ENCODE measurements at regions not wholly inside any gene's neighbourhood (a gene's known extent, or its start where the extent isn't known, plus 50 kb on each side); places are given as distances from the start of the nearest gene placed in this dataset.
"Not testable (repeated sequence)": the region's sequence is repeated elsewhere in the genome, so short reads cannot be mapped to it uniquely, and the experiment has no call there.

DNA sequence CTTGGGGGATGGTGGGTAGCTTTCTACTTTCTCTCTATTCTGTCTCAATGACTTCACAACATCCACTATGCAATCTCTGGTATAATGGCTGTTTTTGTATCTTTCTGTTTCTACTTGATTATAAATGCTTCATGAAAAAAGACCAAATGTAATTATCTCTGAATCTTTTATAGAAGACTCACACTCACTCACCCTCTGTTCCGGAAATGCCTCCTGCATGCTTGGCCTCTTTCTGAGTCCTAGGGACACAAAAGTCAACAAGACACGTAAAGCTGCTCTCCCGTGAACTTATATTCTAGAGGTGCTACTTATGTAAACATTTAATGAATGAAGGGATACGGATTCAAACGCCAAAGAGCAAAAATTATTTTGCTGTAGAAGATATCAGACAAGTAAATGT, 502.2 kb upstream of the SOX11 start:
- no peak for DNase-seq (ENCODE audit: low read depth in 2 of 3, low spot score in 2 of 3)

GRCh38 chr2:5195636-5196035, 496.5 kb upstream of the SOX11 start:
- no peak for DNase-seq (ENCODE audit: low read depth in 2 of 3, low spot score in 2 of 3)

DNA sequence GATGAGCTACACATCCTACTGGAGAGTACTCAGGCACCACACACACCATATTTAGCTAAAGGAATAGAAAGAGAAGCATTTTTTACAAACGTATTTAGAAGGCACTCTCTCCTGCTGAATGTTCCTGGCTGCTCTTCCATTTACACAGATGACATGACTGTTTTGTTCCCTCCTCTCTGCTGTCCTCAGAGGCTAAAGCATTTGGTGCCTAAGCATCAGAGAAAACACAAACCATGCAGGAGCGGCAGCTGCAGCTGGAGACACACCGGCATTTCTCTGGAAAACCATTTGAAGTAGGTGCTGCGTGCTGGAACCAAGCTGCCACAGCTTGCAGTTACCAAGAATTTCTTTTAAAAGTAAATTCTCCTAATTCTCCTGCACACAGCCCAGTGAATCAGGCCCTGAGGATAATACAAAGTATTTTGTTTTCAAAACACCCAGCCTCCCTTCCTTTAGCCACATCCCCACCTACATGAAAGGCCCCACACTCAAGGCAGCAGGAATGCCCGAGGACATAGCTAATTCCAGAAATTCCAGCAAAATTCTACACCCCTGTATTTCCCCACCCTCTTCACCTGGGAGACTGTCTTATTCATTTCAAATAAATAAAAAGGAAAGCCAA, 488.9 kb upstream of the SOX11 start:
- DNase-seq (ENCODE audit: low read depth in 2 of 3, low spot score in 2 of 3), result no peak

DNA sequence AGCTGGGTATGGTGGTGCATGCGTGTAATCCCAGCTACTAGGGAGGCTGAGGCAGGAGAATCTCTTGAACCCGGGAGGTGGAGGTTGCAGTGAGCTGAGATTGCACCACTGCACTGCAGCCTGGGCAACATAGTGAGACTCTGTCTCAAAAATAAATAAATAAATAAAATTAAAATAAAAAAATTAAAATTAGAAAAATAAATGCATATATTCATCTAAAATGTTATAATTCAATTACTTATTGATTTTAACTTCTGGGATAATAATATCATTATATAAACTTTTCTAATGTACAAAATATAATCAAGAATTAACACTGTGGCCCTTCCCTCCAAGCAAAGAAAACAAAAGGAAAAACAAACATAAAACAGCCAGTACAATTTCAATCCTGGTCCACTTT, 485.4 kb upstream of the SOX11 start:
- DNase-seq (ENCODE audit: low read depth in 2 of 3, low spot score in 2 of 3), result not testable (repeated sequence)

- DNase-seq (ENCODE audit: low read depth in 2 of 3, low spot score in 2 of 3), result no peak
Observed at GRCh38 chr2:5215989-5216607, 476.1 kb upstream of the SOX11 start.

- DNase-seq (ENCODE audit: low read depth in 2 of 3, low spot score in 2 of 3), result no peak
Observed at GRCh38 chr2:5227062-5227699, 465.0 kb upstream of the SOX11 start.

GRCh38 chr2:5229574-5229973, 462.6 kb upstream of the SOX11 start:
- no peak for DNase-seq (ENCODE audit: low read depth in 2 of 3, low spot score in 2 of 3)

DNA sequence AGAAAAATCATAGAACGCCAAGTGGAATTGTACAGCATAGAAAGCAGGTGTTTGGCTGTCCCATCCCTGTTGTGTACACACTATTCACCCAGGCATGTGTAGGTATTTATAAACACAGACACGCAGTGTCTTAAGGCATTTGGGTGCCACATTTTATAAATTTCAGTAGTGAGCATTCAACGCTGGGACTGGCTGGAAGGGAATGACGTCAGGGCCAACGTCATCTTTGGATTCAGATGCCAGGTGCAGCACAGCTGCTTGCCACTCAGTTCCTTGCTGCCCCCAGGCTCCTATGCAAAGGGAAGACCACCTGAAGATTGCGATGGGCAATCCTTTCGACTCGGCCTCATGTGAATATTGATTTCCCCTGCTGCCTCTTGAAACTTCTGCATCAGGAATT, 461.7 kb upstream of the SOX11 start:
- no peak for DNase-seq (ENCODE audit: low read depth in 2 of 3, low spot score in 2 of 3)

DNA sequence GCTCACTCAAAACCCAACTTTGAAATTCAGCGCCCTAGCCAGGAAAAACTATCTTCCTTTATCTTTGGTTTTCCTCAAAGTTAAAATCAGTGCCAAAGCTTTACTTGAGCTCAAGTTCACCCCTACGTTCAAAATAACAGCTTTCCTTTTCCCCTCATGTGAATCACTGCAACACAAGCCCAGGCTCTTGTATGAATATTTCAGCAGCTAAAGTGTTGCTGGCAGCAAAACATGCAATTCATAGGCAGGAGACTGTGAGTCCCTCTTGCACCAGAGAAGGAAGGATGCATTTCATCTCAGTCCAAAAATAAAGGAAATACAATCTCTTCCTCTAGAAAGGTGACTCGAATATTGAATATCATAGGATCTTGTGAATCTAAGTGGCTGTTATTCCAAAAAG, 461.3 kb upstream of the SOX11 start:
- no peak for DNase-seq (ENCODE audit: low read depth in 2 of 3, low spot score in 2 of 3)

DNA sequence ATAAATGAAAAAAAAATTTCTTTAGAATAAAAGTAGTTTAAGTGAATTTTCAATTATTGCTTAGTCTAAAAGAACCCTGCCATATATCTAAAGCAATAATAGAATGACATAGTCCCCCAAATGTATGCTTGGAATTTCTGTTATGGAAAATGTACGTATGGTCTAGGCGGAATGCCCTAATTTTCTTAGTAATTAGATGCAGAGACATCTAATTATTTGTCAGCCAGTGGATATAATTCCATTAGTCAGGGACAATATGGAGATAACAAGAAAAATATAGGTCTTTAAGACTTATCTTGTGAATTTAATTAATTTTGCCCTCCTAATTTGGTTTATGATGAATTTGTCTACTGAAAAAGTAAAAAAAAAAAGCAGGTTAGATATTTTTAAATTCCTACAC, 460.9 kb upstream of the SOX11 start:
- no peak for DNase-seq (ENCODE audit: low read depth in 2 of 3, low spot score in 2 of 3)

DNA sequence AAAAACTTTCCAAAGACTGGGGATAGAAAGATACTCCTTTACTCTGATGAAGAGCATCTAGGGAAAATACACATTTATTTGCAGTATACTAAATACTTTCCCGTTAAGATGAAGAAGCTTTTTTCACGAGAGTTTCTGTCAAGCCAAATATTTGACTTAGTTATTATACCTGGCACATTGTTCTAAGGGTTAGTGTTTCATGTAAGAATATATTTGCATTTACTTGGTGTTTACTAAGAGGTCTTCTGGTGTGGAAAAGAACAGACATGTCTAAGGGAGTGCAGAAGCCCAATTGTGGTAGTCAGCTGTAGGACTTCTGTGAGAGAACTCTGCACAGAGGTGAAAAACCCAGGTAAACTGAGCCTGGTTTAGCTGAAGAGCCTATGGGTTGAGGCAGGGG, 457.6 kb upstream of the SOX11 start:
- DNase-seq (ENCODE audit: low read depth in 2 of 3, low spot score in 2 of 3), result no peak

- no peak for DNase-seq (ENCODE audit: low read depth in 2 of 3, low spot score in 2 of 3)
Observed at GRCh38 chr2:5235701-5236100, 456.5 kb upstream of the SOX11 start.

GRCh38 chr2:5236249-5236648, 455.9 kb upstream of the SOX11 start:
- no peak for DNase-seq (ENCODE audit: low read depth in 2 of 3, low spot score in 2 of 3)

DNA sequence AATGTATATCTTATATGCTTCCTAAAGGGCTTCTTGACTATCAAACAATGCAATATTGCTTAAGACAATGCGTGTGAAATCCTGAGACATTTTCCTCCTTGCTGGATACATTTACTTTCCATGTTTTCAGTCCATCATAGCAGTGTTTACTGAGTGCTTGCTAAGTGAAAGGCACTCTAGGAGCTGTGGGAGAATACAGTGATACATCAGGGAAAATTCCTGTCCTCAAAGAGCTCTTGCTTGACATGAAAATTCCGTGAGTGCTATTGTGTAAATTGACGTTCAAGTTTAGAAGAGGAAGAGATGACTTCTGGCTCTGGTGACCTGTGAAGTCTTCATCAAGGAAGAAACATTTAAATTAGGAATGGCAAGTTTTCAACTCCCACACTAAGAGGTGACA, 449.4 kb upstream of the SOX11 start:
- no peak for DNase-seq (ENCODE audit: low read depth in 2 of 3, low spot score in 2 of 3)

DNA sequence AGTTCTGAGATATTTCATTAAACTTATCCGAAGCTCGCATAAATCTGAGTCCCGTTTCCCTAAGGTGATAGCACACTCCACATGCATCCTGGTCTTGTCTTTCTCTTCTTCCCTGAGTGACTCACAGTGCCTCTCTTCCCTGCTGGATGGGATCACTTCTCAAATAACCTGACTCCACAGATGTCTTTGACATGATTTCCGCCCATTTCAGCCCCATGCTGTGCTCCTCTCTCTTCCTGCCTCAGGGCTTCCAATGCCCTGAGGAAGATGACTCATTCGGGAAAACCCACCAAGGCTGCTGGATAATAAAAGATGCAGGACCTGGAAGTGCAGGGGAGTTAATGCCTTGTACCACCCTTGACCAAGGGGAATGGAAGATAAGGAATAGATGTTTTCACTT, 441.7 kb upstream of the SOX11 start:
- DNase-seq (ENCODE audit: low read depth in 2 of 3, low spot score in 2 of 3), result no peak

- DNase-seq (ENCODE audit: low read depth in 2 of 3, low spot score in 2 of 3), result no peak
Observed at GRCh38 chr2:5253263-5253662, 438.9 kb upstream of the SOX11 start.

- DNase-seq (ENCODE audit: low read depth in 2 of 3, low spot score in 2 of 3), result no peak
Observed at GRCh38 chr2:5254791-5255332, 437.3 kb upstream of the SOX11 start.

- DNase-seq (ENCODE audit: low read depth in 2 of 3, low spot score in 2 of 3), result no peak
Observed at GRCh38 chr2:5263291-5263690, 428.9 kb upstream of the SOX11 start.

GRCh38 chr2:5264361-5264760, 427.8 kb upstream of the SOX11 start:
- DNase-seq (ENCODE audit: low read depth in 2 of 3, low spot score in 2 of 3), result no peak

DNA sequence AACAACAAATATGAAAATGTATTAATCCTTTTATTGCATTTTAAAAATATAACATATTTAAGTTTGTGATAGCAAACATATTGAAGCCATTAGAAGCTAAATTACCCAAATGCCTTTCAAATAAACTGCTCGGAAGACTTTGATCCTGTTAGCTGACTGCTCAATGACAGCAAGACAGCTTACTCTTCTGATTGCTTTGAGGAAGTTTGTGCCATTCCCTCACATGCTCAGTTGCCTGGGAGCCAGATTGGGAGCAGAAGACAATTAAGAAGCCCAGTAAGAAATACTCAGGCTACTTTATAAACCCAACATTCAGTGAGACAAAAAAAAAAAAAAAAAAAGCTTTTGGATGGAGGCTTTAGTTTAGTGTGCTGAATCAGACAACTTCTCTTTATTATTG, 407.1 kb upstream of the SOX11 start:
- DNase-seq (ENCODE audit: low read depth in 2 of 3, low spot score in 2 of 3), result no peak

- DNase-seq (ENCODE audit: low read depth in 2 of 3, low spot score in 2 of 3), result no peak
Observed at GRCh38 chr2:5285872-5286769, 406.1 kb upstream of the SOX11 start.
